Osteocyte (in vitro differentiated cells): ENCODE measurements at regions not wholly inside any gene's neighbourhood (a gene's known extent, or its start where the extent isn't known, plus 50 kb on each side); places are given as distances from the start of the nearest gene placed in this dataset.
"Not testable (repeated sequence)": the region's sequence is repeated elsewhere in the genome, so short reads cannot be mapped to it uniquely, and the experiment has no call there.

Experiments used
- DNase-seq: peaks from one replicate; pipeline ENCODE4 v3.0.0; 2021; ENCODE audit warnings: mixed read lengths; ENCODE audit not compliant: unreplicated experiment; ENCODE audit errors: extremely low spot score
- H3K27ac Mint-ChIP-seq: one replicate; pipeline ENCODE4 v1.8.0; 2021; ENCODE audit warnings: mild to moderate bottlenecking, mixed read lengths; ENCODE audit not compliant: unreplicated experiment
- H3K27me3 Mint-ChIP-seq: one replicate; pipeline ENCODE4 v1.8.0; 2021; ENCODE audit warnings: mixed read lengths; ENCODE audit not compliant: unreplicated experiment
- H3K36me3 Mint-ChIP-seq: one replicate; pipeline ENCODE4 v1.8.0; 2021; ENCODE audit warnings: mixed read lengths; ENCODE audit not compliant: unreplicated experiment
- H3K4me1 Mint-ChIP-seq: one replicate; pipeline ENCODE4 v1.8.0; 2021; ENCODE audit warnings: mixed read lengths; ENCODE audit not compliant: unreplicated experiment
- H3K4me3 Mint-ChIP-seq: one replicate; pipeline ENCODE4 v1.8.0; 2021; ENCODE audit warnings: mild to moderate bottlenecking, moderate library complexity, mixed read lengths; ENCODE audit not compliant: unreplicated experiment
- H3K9me3 Mint-ChIP-seq: one replicate; pipeline ENCODE4 v1.8.0; 2021; ENCODE audit warnings: mixed read lengths; ENCODE audit not compliant: unreplicated experiment
- CTCF ChIP-seq: fragments of 200-600 bp; sonication (generic); IDR thresholded peaks from 2 replicates; pipeline ENCODE4 v1.5.0; 2021; ENCODE audit warnings: antibody characterized with exemption, mild to moderate bottlenecking, moderate library complexity

GRCh38 chr2:36190097-36190496, 165.5 kb upstream of the CRIM1 start:
- Mint-ChIP-seq H3K9me3 (no peaks in the 10 kb centered on the region), H3K27me3 (peaks cover 13% of the 10 kb centered on the region), H3K4me3 (no peak overlapping the region), H3K36me3 (no peaks in the 10 kb centered on the region), H3K4me1 (no peaks in the 10 kb centered on the region), H3K27ac (no peak overlapping the region)
- no peak for TF ChIP-seq CTCF
- no peak for DNase-seq

GRCh38 chr2:36185624-36186023, 170.0 kb upstream of the CRIM1 start:
- Mint-ChIP-seq H3K4me3 (no peak overlapping the region), H3K4me1 (no peaks in the 10 kb centered on the region), H3K9me3 (peaks cover 8% of the 10 kb centered on the region), H3K27ac (no peak overlapping the region), H3K27me3 (peaks cover 9% of the 10 kb centered on the region), H3K36me3 (no peaks in the 10 kb centered on the region)
- TF ChIP-seq CTCF: no peak
- no peak for DNase-seq

- Mint-ChIP-seq H3K9me3 (peaks cover 8% of the 10 kb centered on the region), H3K36me3 (no peaks in the 10 kb centered on the region), H3K4me1 (no peaks in the 10 kb centered on the region), H3K4me3 (no peak overlapping the region), H3K27ac (no peak overlapping the region), H3K27me3 (peaks cover 7% of the 10 kb centered on the region)
- DNase-seq: no peak
- no peak for TF ChIP-seq CTCF
These were observed 170.7 kb upstream of the CRIM1 start for GRCh38 chr2:36184848-36185247.

GRCh38 chr2:36180789-36181482, 174.6 kb upstream of the CRIM1 start:
- not testable (repeated sequence) for DNase-seq, H3K27me3 Mint-ChIP-seq, H3K27ac Mint-ChIP-seq, H3K4me3 Mint-ChIP-seq, H3K36me3 Mint-ChIP-seq, H3K4me1 Mint-ChIP-seq, H3K9me3 Mint-ChIP-seq

GRCh38 chr2:36180293-36180692, 175.3 kb upstream of the CRIM1 start:
- not testable (repeated sequence) for H3K9me3 Mint-ChIP-seq, H3K4me3 Mint-ChIP-seq, H3K27me3 Mint-ChIP-seq, H3K4me1 Mint-ChIP-seq, H3K36me3 Mint-ChIP-seq, H3K27ac Mint-ChIP-seq, DNase-seq

GRCh38 chr2:36179668-36180269, 175.8 kb upstream of the CRIM1 start:
- not testable (repeated sequence) for H3K9me3 Mint-ChIP-seq, H3K4me3 Mint-ChIP-seq, DNase-seq, H3K4me1 Mint-ChIP-seq, H3K27me3 Mint-ChIP-seq, H3K27ac Mint-ChIP-seq, H3K36me3 Mint-ChIP-seq
